ENCODE measurements at regions not wholly inside any gene's neighbourhood (a gene's known extent, or its start where the extent isn't known, plus 50 kb on each side); places are given as distances from the start of the nearest gene placed in this dataset.

- H3K4me3 ChIP-seq (ENCODE audit: control insufficient read depth, low read depth, low read length), result no peak overlapping the region
- no peak for DNase-seq (ENCODE audit: low read depth)
- no peak for TF ChIP-seq CTCF (IDR thresholded peaks at IDR 0.05; ENCODE audit: control insufficient read depth, insufficient read depth, low read depth, low read length, missing control alignments)
Observed at GRCh38 chr10:110446277-110446676, 51.4 kb upstream of the DUSP5 start.

GRCh38 chr10:110446954-110447608 is 50.6 kb upstream of the DUSP5 start:
- peak; percentile 26 for TF ChIP-seq CTCF (IDR thresholded peaks at IDR 0.05; ENCODE audit: control insufficient read depth, insufficient read depth, low read depth, low read length, missing control alignments)
- peak; percentile 73 for DNase-seq (ENCODE audit: low read depth)
- no peak overlapping the region for H3K4me3 ChIP-seq (ENCODE audit: control insufficient read depth, low read depth, low read length)

GRCh38 chr10:110447886-110448285 is 49.8 kb upstream of the DUSP5 start:
- H3K4me3 ChIP-seq (ENCODE audit: control insufficient read depth, low read depth, low read length), result no peak overlapping the region
- DNase-seq (ENCODE audit: low read depth), result no peak
- no peak for TF ChIP-seq CTCF (IDR thresholded peaks at IDR 0.05; ENCODE audit: control insufficient read depth, insufficient read depth, low read depth, low read length, missing control alignments)
